HG03139 (cell line): ENCODE measurements at regions not wholly inside any gene's neighbourhood (a gene's known extent, or its start where the extent isn't known, plus 50 kb on each side); places are given as distances from the start of the nearest gene placed in this dataset.
"Not testable (repeated sequence)": the region's sequence is repeated elsewhere in the genome, so short reads cannot be mapped to it uniquely, and the experiment has no call there.

ENCODE experiments used
- ATAC-seq: cut with Tn5 transposase; IDR thresholded peaks from one replicate; pipeline ENCODE4 v1.9.1; 2021; ENCODE audit not compliant: unreplicated experiment

DNA sequence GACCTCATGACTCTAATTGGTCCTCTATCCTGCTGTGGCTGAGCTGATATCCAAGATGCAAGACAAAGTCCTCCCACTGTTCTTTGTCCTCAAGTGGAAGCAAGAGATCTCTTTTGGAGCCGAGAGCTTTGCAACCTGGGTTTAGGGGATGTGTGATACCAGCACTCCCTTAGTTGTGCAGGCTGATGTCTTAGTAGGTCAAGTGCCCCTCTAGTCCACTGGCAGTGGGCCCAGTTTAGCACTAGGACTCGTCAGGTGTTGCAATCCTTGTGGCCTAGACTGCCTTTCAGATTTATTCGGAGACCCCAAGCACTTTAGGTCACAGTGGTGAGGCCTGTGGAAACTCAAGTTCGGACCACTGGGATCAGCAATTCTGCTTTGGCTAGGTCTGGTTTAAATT lies 64.0 kb downstream of the GPRASP3 start:
- no peak for ATAC-seq

DNA sequence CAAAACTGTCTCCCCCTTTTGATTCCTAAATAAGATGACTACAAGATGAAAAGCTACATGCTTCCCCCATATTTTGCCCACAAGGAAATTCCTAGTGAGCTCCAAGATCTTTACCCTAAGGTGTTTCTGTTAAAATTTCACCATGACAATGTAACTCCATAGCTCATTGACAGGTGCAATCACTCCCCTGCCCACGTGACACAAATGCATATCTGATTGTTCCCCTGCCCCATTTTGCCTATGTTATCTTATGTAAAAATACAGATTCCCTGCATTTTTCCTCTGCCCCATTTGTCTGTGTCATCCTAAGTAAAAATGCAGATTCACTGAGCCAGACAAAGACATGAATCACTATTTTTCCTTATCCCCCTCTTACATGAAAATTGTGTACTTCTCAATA lies 66.7 kb downstream of the GPRASP3 start:
- ATAC-seq: no peak

DNA sequence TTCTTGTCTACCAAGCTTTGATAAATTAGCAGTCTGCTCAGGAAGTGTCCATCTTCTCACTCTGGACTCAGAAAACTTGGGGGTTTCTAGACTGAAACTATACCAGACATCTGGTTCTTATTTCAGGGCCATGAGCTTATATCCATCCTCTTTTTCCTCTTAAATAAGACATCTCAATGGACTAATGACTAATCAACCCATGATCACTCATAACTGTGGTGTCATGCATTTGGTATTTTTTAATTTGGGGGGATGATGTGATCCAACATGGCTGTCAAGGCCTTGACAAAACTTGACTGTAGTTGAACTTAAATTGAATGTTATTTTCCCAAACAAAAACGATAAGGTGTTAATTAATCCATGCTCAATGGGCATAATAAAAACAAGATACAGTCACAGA lies 87.8 kb downstream of the GPRASP3 start:
- ATAC-seq: no peak

DNA sequence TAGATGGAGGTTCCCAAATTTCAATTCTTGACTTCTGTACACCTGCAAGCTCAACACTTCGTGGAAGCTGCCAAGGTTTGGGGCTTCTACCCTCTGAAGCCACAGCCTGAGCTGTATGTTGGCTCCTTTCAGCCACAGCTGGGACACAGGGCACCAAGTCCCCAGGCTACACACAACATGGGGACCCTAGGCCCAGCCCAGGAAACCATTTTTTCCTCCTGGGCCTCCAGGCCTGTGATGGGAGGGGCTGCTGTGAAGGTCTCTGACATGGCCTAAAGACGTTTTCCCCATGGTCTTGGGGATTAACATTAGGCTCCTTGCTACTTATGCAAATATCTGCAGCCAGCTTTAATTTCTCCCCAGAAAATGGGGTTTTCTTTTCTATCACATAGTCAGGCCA lies 97.7 kb downstream of the GPRASP3 start:
- not testable (repeated sequence) for ATAC-seq

DNA sequence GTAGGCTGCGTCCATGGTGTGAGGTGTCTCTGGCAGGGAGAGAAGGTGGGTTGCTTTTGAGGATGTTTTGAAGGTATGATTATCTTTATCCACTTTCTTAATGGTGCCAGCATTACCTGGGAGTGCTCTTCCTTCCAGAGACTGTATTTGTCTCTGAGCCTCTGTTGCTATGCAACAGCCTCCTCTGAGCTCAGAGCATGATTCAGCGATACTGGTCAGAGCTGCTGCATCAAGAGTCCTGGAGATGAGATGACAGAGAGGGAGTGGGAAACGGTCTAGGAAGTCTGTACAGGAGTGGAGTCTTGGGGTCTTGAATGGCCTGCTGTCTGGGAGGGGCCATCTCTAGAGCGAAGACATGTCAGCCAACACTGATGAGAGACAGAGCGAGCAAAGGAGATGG lies 104.4 kb upstream of the RAB40AL start:
- no peak for ATAC-seq

DNA sequence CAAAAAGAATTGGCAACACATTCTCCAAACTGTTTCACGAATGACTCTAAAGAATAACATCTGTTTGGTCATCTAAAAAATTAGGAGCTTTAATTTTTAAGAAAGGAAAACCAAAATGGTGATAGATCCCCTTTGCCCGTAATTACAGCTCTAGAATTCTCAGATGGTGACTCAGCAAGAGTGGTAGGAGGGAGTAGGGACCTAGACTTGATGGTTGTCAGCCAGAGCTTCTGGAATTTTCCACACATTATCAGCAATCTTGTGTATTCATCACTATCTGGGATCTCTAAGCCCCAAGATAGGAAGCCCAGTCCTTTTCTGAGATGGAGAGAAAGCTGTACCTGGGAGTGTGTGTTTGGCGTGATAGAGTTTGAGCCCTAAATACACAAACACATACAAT lies 103.9 kb upstream of the RAB40AL start:
- ATAC-seq: no peak

DNA sequence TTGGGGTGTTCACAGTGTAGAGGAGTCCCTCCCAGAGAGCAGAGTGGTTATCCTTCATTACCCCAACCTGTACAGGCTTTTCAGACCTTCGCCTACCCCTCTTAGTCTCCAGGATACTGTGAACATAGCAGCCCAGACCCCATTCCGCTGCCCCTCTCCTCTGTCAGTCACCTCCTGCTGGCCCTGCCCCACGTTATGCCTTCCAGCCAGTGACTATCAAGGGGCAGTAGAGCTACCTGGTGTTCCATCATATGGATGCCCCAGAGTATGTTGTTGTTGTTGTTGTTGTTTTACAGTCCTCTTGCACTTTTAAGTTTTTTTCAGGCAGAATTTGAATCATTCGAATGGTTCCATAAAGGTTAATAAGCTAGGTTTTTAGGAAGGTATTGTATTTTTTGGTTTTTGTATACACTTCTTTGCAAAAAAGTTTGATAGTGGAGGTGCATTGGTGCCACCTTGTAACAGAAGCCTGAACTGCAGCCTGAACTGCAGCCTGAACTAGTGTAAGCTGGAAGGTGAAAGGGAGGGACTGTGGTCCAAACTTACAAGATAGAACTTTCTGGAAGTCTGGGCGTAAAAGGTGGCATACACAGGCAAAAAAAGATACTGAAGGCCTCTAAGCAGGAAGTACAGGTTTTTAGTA lies 101.4 kb upstream of the RAB40AL start:
- no peak for ATAC-seq

DNA sequence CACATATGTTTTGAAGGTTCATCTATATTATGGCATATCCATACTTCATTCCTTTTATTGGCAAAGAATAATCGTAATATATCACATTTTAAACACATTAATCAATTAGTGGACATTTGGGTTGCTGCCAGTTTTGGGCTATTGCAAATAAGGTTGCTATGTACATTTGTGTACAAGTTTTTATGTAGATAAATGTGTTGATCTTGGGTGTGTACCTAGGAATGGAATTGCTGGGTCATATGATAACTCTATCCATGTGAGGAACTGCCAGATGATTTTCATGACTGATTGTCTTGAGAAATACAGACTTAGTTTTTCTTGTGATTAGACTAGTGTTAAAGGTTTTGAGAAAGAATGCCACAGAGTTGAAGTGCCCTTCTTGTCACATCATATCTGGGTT lies 99.2 kb upstream of the RAB40AL start:
- ATAC-seq: no peak

DNA sequence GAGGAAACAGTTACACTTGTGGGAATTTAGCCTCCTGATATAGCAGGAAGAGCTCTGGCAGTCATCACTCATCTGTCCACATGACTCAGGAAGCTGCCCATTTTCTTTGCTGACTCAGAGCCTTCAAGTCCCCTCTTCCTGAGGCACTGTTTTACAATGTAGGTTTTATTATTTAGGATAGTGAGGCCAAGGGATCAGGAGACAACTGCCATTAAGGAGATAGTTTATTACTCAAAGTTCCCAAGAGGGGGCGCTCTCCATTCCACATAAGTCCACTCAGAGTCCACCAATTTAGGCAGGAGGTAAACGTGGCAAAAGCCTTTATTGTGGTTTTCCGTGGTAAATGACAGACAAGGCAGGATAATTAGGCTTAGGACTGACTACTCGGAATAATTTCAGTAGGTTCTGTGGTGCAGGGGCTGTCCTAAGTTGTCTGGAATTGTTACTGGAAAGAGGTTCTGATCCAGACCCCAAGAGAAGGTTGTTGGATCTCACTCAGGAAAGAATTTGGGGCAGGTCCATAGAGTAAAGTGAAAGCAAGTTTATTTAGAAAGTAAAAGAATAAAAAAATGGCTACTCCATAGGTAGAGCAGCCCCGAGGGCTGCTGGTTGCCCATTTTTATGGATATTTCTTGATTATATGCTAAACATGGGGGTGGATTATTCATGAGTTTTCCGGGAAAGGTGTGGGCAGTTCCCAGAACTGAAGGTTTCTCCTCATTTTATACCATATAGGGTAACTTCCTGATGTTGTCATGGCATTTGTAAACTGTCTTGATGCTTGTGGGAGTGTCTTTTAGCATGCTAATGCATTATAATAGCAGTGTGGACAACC lies 96.0 kb upstream of the RAB40AL start:
- no peak for ATAC-seq

DNA sequence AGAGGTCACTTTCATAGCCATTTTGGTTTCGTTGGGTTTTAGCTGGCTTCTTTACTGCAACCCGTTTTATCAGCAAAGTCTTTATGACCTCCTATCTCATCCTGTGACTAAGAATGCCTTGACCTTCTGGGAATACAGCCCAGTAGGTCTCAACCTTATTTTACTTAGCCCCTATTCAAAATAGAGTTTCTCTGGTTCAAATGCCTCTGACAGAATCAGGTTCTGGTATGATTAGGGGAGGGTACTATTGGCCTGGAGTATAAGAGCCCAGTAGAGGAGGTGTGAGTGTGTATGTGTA lies 95.4 kb upstream of the RAB40AL start:
- no peak for ATAC-seq

DNA sequence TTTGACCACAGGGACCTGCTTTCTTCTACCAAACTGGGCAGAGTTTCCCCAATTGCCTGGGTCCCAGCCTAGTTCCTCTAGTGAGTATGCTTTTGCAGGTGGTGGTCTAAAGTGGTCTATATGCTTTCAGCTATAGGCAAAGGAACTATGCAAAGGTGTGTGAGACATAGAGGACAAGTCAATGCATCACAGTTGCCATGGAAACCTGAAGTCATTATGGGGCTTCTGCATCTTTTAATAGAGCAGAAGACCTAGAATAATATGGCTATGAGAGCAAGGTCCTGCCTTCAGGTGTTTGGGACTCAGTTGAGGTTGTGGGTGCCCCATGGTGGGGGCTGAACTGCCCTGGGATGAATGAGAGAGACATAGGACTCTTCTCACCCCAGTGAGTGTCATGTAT lies 92.1 kb upstream of the RAB40AL start:
- ATAC-seq: no peak

DNA sequence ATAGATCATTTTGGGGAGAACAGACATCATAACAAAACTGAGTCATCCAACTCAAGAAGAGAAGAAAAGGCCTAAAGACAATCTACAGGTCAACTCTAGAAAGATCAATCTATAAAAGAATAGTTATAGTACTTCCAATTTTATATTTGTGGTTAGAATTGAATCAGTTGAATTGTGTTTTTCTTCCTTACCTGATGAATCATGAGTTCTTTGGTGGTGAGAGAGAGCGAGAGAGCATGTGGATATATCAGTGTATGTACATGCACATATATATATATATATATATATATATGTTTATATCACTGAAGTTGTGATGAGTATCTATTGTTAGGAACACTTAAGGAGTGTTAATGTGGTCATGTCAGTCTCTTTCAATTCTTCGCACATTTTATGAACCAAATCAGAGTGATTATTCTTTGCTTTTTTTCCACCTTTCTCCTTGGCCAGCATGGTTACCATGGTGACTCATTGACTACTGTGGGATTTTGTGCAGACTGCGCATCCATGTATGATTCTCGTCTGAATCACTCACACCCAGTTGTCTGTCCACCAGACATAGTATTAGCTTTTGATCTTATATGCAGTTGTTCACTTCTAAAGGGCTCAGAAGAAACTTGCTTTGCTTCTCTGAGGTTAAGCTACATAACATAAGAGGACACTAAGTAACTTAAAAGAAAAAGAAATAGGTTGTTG lies 90.4 kb upstream of the RAB40AL start:
- no peak for ATAC-seq

DNA sequence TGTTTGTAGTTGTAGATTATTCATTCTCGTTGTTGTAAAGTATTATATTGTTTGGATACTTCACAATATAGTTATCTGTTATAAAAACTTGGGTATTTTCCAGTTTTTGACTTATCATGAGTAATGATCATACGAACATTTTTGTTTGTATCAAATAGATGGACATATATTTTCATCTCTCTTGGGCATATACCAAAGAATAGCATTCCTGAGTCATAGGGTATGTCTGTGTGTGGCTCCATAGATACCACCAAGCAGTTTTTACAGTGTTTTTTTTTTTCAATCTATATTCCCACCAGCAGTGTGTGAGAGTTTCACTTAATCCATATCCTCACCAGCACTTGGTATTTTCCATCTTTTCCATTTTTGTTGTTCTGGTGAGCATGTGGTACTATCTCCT lies 89.7 kb upstream of the RAB40AL start:
- ATAC-seq: no peak

DNA sequence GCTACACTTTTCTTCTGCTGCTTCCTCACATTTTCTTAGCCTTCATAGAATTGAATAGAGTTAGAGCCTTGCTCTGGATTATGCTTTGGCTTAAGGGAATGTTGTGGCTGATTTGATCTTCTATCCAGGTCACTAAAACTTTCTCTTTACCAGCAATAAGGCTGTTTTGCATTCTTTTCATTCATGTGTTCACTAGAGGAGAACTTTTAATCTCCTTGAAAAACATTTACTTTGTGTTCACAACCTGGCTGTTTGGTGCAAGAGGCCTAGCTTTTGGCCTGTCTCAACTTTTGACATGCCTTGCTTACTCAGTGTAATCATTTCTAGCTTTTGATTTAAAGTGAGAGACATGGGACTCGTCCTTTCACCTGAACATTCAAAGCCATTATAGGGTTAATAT lies 87.7 kb upstream of the RAB40AL start:
- ATAC-seq: no peak

DNA sequence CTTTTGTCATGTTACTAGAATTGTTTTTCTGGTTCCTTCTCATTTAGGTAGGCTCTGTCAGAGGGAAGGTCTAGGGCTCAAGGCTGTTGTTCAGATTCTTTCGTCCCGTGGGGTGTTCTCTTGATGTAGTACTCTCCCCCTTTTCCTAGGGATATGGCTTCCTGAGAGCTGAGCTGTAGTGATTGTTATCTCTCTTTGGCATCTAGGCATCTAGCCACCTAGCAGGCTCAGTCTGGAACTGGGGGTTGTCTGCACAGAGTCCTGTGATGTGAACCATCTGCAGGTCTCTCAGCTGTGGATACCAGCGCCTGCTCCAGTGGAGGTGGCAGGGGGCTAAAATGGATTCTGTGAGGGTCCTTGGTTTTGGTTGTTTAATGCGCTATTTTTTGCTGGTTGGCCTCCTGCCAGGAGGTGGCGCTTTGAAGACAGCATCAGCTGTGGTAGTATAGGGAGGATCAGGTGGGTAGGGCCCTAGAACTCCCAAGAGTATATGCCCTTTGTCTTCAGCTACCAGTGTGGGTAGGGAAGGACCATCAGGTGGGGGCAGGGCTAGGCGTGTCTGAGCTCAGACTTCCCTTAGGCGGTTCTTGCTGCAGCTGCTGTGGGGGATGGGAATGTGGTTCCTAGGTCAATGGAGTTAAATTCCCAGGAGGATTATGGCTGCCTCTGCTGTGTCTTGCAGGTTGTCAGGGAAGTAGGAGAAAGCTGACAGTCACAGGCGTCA lies 78.1 kb upstream of the RAB40AL start:
- ATAC-seq: not testable (repeated sequence)

DNA sequence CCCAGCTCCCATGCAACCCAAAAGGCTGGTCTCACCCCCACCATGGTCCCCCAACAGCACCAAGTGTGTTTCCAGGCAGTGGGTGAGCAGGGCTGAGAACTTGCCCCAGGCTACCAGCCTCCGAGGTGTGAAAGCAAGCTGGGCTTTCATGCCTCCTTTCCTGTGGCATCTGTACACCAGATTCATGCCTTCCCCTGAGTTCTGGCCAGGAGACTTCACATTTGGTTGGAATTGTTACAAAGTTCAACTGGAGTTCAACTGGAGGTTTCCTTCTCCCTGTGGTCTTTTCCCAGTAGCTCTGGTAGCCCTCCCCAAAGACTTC lies 77.6 kb upstream of the RAB40AL start:
- ATAC-seq: no peak

DNA sequence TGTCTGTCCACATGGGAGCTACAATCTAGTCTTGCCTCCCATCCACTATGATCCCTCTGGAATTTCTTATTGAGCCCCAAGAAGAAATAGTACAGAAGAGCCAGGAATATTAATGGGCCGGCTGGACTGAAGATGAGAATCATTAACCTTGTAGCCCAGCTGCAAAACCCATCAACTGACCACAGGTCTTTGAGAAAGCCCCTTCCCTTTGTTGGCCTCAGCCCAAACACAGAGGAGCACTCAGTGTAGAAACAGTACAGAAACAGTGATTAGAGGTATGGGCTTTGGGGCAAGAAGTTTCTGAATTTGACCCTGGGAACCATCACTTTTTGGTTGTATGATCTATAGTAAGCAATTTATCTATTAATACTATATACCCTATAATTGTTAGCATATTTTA lies 76.8 kb upstream of the RAB40AL start:
- no peak for ATAC-seq

DNA sequence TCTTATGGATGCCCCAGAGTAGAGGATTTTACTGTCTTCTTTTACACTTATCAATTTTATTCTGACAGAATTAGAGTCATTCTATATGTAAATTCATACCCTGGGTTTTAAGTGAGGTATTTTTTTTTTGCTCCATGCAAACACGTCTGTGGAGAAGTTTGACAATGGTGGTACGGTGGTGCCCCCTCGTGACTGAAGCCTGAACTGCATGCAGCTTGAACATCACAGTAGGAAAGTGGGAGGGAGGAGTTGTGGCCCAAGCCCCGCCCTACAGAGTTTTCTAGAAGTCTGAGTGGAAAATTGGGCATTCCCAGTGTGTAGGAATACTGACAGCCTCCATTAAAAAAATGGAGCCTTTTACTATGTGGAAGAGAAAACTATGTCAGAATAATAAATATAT lies 73.3 kb upstream of the RAB40AL start:
- ATAC-seq: peak; percentile 92

DNA sequence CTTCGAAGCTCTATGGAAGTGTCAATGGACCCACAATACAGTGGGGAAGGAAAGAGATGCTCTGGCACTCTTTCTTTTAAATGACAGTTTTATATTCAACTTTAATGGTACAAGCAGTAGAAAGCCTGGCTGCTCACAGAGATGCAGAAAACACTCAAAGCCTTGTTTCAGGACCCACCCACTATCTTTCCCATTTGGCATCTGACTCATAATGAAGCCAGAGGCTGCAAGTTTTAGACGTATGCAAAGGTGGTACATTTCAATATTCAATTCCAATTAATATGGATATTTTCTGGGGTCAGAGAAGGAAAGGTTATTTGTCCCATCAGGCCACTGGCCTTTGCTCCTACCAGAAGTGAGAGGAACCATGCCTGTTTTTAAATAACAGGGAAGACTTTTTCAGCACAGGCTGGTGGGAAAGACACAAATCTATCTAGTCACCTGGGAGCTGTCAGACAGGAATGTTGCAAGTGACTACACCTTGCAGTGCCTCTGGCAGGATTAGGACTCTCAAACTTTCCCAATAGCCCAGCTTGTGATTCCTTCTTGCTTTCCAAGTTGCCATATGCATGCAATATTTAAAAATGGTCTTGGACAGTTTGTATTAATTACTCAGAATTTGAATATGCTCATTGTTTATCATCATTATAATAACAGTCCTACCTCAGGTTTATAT lies 70.0 kb upstream of the RAB40AL start:
- no peak for ATAC-seq

DNA sequence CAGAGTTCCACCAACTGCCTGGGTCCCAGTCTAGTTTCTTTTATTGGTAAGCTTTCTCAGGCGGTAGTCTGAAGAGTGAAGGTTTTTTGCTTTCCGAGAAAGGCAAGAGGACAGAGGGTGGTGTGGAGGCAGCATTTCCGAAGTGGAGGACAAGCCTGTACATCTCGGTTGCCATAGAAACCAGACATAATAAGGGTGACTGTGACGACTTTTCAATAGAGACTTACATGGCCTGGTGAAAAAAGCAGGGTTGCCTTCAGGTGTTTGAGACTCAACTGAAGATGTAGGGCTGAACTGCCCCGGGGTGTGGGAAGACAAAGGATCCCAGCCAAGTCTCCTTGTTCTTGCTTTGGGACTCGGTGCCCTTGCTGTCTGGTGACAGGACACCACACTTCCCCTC lies 53.6 kb upstream of the RAB40AL start:
- ATAC-seq: no peak
